Caco-2 (cell line): ENCODE measurements at regions not wholly inside any gene's neighbourhood (a gene's known extent, or its start where the extent isn't known, plus 50 kb on each side); places are given as distances from the start of the nearest gene placed in this dataset.

ENCODE experiments used
- BruUV-seq: library from RNA; stranded (reverse); fragments of 400-500 nt; replicated peaks from 2 replicates; lab custom pipeline; 2021; lab: Mats Ljungman, UMichigan
- CTCF ChIA-PET: fragments of 300-600 bp; sonication (Branson Sonifier 250); formaldehyde crosslinking; loops from one replicate; lab custom pipeline; 2022; ENCODE audit warnings: antibody characterized with exemption; lab: Charles Lee
- POLR2A ChIA-PET: fragments of 300-600 bp; sonication (Branson Sonifier 250); formaldehyde crosslinking; loops from one replicate; lab custom pipeline; 2022; ENCODE audit warnings: antibody characterized with exemption; lab: Charles Lee
- DNase-seq, 2 experiments: peaks; one replicate each; pipeline versions ENCODE4 v3.0.0 to v3.0.0-alpha.2; 2020 to 2022
- H3K27me3 ChIP-seq: replicated peaks from 2 replicates; pipeline ENCODE4 v1.6.0; 2011; ENCODE audit warnings: low read length; ENCODE audit not compliant: control insufficient read depth, insufficient read depth
- H3K36me3 ChIP-seq: 2 replicates; pipeline ENCODE4 v1.5.1; 2011; ENCODE audit warnings: low read length; ENCODE audit not compliant: control insufficient read depth, insufficient read depth
- H3K4me1 ChIP-seq: fragments of 250-450 bp; sonication (Bioruptor Pico); 2 replicates; pipeline ENCODE4 v1.5.1; 2020; ENCODE audit warnings: mild to moderate bottlenecking
- H3K4me3 ChIP-seq: 2 replicates; pipeline ENCODE4 v1.5.1; 2011; ENCODE audit warnings: low read depth, mild to moderate bottlenecking, control low read depth, low read length
- H3K9me3 ChIP-seq: fragments of 250-450 bp; sonication (Bioruptor Pico); 2 replicates; pipeline ENCODE4 v1.5.1; 2020; ENCODE audit warnings: mild to moderate bottlenecking, moderate library complexity
- H3K27ac Mint-ChIP-seq: one replicate; pipeline ENCODE4 v1.8.0; 2022; ENCODE audit warnings: mixed read lengths; ENCODE audit not compliant: unreplicated experiment
- H3K27me3 Mint-ChIP-seq: one replicate; pipeline ENCODE4 v1.8.0; 2022; ENCODE audit warnings: mixed read lengths; ENCODE audit not compliant: insufficient read depth, unreplicated experiment
- H3K36me3 Mint-ChIP-seq: one replicate; pipeline ENCODE4 v1.8.0; 2022; ENCODE audit warnings: mild to moderate bottlenecking, mixed read lengths; ENCODE audit not compliant: insufficient read depth, unreplicated experiment
- H3K4me1 Mint-ChIP-seq: one replicate; pipeline ENCODE4 v1.8.0; 2022; ENCODE audit warnings: low read depth, mixed read lengths; ENCODE audit not compliant: unreplicated experiment
- H3K4me3 Mint-ChIP-seq: one replicate; pipeline ENCODE4 v1.8.0; 2022; ENCODE audit warnings: mild to moderate bottlenecking, moderate library complexity, mixed read lengths; ENCODE audit not compliant: unreplicated experiment
- H3K9me3 Mint-ChIP-seq: one replicate; pipeline ENCODE4 v1.8.0; 2022; ENCODE audit warnings: mixed read lengths; ENCODE audit not compliant: unreplicated experiment
- intact Hi-C: fragments of 100-400 bp; cut with micrococcal nuclease; formaldehyde crosslinking; loops from one replicate; pipeline ENCODE4 v1.10.0; 2022; ENCODE audit not compliant: unreplicated experiment
- TF ChIP-seq, protein P1 (sequence below), 2 experiments: fragments of 200-600 bp in 1 of 2; IDR thresholded peaks; 1 replicate in 1 of 2; 2 replicates in 1 of 2; pipeline versions ENCODE4 v1.5.1 to v1.8.0; 2011 to 2022; ENCODE audit warnings: antibody characterized with exemption in 1 of 2, control low read depth in 1 of 2, inconsistent platforms in 1 of 2, low read depth in 1 of 2, low read length in 1 of 2, mild to moderate bottlenecking in 1 of 2, moderate library complexity in 1 of 2; ENCODE audit not compliant: insufficient read depth in 1 of 2, severe bottlenecking in 1 of 2, unreplicated experiment in 1 of 2

DNA sequence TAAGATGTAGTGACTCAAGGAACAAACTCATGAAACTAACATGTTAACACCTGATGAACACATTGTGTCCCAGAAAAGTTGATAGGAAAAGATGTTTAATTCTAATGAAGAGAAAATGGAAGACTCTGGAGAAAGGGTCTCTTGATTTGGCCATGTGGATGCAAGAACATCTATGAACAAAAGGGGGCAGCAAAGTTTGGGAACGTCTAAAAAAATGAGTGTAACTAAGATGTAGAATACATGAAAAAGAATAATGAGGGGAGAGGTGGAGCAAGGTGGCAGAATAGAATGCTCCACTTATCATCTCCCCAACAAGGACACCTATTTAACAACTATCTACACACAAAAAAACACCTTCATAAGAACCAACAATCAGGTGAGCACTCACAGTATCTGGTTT lies 805.1 kb downstream of the TNS3 start:
- DNase-seq = no peak
- Mint-ChIP-seq H3K4me1 (no peaks in the 10 kb centered on the region), H3K4me3 (no peak overlapping the region), H3K27ac (no peak overlapping the region), H3K27me3 (peaks cover 7% of the 10 kb centered on the region), H3K36me3 (no peaks in the 10 kb centered on the region), H3K9me3 (peaks cover 20% of the 10 kb centered on the region)
- POLR2A ChIA-PET = no interaction called here
- no TSS peak for BruUV-seq
- CTCF ChIA-PET = no interaction called here
- TF ChIP-seq, protein P1, sequence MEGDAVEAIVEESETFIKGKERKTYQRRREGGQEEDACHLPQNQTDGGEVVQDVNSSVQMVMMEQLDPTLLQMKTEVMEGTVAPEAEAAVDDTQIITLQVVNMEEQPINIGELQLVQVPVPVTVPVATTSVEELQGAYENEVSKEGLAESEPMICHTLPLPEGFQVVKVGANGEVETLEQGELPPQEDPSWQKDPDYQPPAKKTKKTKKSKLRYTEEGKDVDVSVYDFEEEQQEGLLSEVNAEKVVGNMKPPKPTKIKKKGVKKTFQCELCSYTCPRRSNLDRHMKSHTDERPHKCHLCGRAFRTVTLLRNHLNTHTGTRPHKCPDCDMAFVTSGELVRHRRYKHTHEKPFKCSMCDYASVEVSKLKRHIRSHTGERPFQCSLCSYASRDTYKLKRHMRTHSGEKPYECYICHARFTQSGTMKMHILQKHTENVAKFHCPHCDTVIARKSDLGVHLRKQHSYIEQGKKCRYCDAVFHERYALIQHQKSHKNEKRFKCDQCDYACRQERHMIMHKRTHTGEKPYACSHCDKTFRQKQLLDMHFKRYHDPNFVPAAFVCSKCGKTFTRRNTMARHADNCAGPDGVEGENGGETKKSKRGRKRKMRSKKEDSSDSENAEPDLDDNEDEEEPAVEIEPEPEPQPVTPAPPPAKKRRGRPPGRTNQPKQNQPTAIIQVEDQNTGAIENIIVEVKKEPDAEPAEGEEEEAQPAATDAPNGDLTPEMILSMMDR (IDR thresholded peaks at IDR 0.05; ENCODE audit: insufficient read depth in 1 of 2, low read depth in 1 of 2, low read length in 1 of 2, severe bottlenecking in 1 of 2, unreplicated experiment in 1 of 2) = peak; percentile 36 to 40
- Histone ChIP-seq H3K4me3 (no peak overlapping the region), H3K36me3 (no peaks in the 10 kb centered on the region), H3K27me3 (no peaks in the 10 kb centered on the region), H3K9me3 (no peaks in the 10 kb centered on the region), H3K4me1 (no peaks in the 10 kb centered on the region)
- intact Hi-C loops = loop anchor here (1.0 to 5.0 kb wide), 3 partner anchors 156 to 404 kb away; no protein-coding TSS in a partner anchor

- no peaks in the 10 kb centered on the region for H3K36me3 Mint-ChIP-seq
- no TSS peak for BruUV-seq
- Histone ChIP-seq H3K4me3 (no peak overlapping the region), H3K9me3 (no peaks in the 10 kb centered on the region), H3K36me3 (no peaks in the 10 kb centered on the region), H3K4me1 (no peaks in the 10 kb centered on the region), H3K27me3 (no peaks in the 10 kb centered on the region)
- no peaks in the 10 kb centered on the region for H3K4me1 Mint-ChIP-seq
- intact Hi-C loops = loop anchor here (1.0 to 5.0 kb wide), 2 partner anchors 157 to 314 kb away; no protein-coding TSS in a partner anchor
- H3K9me3 Mint-ChIP-seq = peaks cover 20% of the 10 kb centered on the region
- POLR2A ChIA-PET = no interaction called here
- peaks cover 7% of the 10 kb centered on the region for H3K27me3 Mint-ChIP-seq
- TF ChIP-seq, protein P1 (IDR thresholded peaks at IDR 0.05; ENCODE audit: insufficient read depth in 1 of 2, low read depth in 1 of 2, low read length in 1 of 2, severe bottlenecking in 1 of 2, unreplicated experiment in 1 of 2) = no peak
- H3K4me3 Mint-ChIP-seq = no peak overlapping the region
- no peak for DNase-seq
- CTCF ChIA-PET = no interaction called here
- H3K27ac Mint-ChIP-seq = no peak overlapping the region
These were observed 806.1 kb downstream of the TNS3 start for GRCh38 chr7:46775776-46776175.

DNA sequence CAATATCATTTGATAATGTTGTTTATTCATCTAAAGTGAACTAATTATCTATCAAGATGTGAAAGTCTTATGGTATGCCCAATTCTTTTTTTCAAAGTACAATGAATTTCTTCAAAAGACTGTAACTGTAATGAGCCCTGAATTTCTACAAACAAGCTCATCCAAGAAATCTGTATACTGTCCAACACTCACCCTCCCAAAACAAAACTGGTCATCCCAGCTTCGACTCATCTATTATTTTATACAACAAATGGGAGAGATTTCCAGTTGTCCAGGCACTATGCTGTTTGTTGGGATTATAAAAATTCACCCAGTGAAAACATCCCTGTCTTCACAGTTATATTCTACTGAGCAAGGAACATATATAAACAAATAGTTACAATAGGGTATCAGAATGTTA lies 806.9 kb downstream of the TNS3 start:
- no peaks in the 10 kb centered on the region for H3K27me3 ChIP-seq
- Mint-ChIP-seq H3K27ac (no peak overlapping the region), H3K27me3 (peaks cover 4% of the 10 kb centered on the region), H3K9me3 (peaks cover 13% of the 10 kb centered on the region), H3K4me3 (no peak overlapping the region), H3K4me1 (no peaks in the 10 kb centered on the region), H3K36me3 (no peaks in the 10 kb centered on the region)
- no peak overlapping the region for H3K4me3 ChIP-seq
- H3K36me3 ChIP-seq = no peaks in the 10 kb centered on the region
- CTCF ChIA-PET = no interaction called here
- intact Hi-C loops = loop anchor here (5.0 kb wide), 1 partner anchor 157 kb away; no protein-coding TSS in a partner anchor
- no peaks in the 10 kb centered on the region for H3K9me3 ChIP-seq
- POLR2A ChIA-PET = no interaction called here
- TF ChIP-seq, protein P1 (IDR thresholded peaks at IDR 0.05; ENCODE audit: insufficient read depth in 1 of 2, low read depth in 1 of 2, low read length in 1 of 2, severe bottlenecking in 1 of 2, unreplicated experiment in 1 of 2) = no peak
- BruUV-seq = no TSS peak
- H3K4me1 ChIP-seq = no peaks in the 10 kb centered on the region
- no peak for DNase-seq
